GM19452 (cell line): ENCODE measurements at regions not wholly inside any gene's neighbourhood (a gene's known extent, or its start where the extent isn't known, plus 50 kb on each side); places are given as distances from the start of the nearest gene placed in this dataset.

Source experiments
- ATAC-seq: cut with Tn5 transposase; IDR thresholded peaks from one replicate; pipeline ENCODE4 v1.9.1; 2021; ENCODE audit not compliant: unreplicated experiment

GRCh38 chr10:24104895-24105294 lies 104.0 kb upstream of the KIAA1217 start:
- ATAC-seq: no peak

DNA sequence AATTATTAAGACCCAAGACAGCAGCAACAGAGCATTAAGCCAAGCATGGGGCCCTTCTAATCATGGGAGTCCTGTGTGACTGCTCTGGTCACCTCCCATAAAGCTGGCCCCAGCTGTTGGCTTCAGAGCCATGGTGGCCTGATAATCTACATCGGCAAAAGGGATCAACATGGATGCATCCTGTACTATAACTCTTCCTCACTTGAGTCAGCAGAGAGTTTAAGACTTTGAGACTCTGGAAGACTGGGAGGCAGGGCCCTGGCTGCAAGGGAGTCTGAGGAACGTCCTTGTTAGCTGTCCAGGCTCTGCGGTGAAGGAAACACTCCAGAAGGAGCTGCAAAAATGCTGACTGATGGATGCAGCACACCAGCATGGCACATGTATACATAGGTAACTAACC lies 95.0 kb upstream of the KIAA1217 start:
- no peak for ATAC-seq

- no peak for ATAC-seq
Observed at GRCh38 chr10:24114556-24114955, 94.4 kb upstream of the KIAA1217 start.

DNA sequence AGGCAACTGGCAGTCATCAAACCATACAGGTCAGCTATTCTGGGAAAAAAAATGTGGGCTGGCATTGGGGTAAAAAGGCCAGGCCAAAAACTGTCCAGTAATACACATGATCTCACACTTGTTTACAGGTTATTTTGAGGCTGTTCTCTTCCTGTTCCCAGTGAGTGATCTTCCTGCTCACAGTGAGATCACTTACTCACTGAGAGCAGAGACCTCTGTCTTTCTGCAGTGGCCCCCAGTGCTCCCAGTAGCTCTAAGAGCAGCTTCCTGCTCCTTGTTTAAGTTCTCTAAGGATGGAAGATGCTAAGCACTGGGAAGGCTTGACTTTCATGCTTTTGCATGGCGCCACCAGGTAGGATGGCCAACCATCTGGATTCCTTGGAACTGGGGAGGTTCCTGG lies 93.5 kb upstream of the KIAA1217 start:
- ATAC-seq: no peak

DNA sequence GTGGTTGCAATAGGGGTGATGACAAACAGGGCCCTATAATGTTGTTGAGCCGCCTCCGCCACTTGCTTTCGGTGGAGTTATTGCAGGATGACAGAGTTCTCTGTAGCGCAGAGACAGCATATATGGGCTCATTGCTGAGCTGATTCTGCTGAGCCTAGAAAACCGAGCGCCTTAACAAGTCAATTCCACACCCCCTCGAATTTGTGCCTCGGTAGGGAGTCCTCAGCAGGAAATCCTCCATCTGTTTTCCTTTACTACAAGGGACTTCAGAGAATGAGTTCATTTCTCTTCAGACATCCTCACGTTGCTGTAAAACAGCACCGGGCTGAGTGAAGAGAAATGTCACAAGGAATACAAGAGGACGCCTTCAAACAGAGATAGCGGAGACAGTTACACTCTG lies 90.7 kb upstream of the KIAA1217 start:
- ATAC-seq: no peak

- ATAC-seq: no peak
Observed at GRCh38 chr10:24119896-24120295, 89.0 kb upstream of the KIAA1217 start.

DNA sequence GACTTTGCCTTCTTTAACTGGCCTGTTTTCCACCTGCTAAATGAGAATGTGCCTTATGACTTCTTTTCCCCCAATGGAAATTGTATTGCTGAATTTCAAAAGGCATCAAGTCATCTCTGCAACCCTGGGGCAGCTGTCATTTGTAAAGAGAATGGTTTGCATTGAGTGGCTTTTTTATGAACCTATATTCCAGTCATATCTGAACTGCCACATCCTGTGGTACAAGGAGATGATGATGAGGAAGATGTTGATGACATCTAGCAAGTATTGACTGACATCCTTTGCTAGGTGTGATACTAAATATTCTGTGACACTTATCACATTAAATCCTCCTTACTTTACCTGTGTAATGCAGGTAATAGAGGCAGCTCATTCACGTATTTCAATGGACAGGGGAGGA lies 88.3 kb upstream of the KIAA1217 start:
- no peak for ATAC-seq

- ATAC-seq: no peak
Observed at GRCh38 chr10:24127516-24127915, 81.4 kb upstream of the KIAA1217 start.

DNA sequence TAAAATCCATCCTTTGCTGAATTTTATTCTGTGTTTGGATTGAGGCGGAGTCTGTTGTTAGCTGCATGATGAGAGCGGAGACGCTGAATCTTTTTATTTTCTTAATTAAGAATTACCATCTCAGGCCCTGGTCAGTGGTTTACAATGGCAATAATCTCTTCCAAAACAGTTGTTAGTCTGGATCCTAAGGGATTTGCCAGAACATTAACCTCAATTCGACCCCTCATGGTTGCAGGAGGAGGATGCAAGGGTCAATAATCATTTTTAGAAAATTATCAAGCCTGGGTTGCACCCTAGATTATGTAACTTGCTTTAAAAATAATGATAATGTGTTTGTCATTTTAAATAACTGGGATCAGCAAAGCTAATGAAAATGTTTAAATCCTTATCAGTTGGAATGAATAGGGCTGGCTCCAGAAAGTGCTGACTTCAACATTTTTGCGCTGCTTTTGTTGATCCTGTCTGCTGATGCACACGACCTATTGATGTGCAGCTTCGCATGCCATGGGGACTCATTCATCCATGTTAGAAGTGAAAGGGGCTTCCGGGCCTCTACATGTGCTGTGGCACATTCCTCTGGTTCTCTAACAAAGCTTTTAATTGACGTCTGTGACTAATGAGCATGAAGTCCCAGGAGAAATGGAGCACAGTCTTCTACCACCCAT lies 80.7 kb upstream of the KIAA1217 start:
- ATAC-seq: no peak

DNA sequence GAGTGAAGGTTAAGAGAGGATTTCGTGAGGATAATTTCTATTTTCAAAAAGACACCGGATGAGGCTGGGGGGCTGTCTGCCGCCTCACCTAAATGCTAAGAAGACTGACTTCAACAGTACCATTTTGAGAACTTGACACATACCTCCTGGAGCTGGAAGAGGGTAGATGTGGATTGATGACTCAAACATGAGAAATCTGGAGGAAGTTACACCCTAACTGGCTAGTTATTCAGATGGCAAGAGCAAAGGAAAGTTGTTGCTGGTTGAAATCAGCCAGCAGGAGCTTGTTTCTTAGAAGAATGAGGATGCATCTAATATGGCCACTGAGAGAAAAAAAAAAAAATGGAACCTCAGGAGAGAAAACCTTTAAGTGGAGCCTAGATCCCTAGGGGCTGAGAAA lies 76.2 kb upstream of the KIAA1217 start:
- ATAC-seq: no peak

DNA sequence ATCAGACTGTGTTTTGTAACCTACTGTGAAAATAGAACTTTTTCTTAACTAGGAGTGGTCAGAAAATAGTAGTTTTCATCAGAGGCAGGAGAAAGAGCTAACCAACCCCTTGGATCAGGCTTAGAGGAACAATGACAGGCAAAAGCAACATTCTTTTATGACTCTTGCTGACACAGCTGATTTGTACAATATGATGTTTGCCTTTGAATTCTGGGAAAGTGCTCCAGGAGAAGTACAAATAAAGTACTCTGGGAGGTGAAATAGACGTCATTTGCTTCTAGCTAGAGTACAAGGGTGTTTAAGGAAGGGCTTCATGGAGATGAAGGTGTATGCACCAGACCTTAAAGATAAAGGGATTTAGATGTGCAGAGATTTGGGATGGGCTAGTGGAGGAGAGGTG lies 75.1 kb upstream of the KIAA1217 start:
- no peak for ATAC-seq

DNA sequence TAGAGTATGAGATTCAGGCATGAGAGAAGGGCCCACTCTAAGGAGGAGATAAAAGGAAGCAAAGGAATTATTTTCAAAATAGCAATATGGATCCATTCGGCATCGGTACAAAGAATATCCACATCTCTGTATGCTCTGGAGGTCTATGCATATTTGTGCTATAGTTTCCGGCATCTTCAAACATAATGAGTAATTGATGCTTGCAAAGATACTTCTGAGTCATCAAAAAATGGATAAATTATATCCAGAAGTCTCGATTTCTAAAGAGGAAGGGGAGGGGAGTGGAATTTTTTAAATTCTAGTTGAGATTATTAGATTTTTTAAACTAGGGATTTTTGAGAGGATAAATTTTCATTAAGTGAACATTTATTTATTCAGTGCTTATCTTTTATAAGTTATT lies 72.9 kb upstream of the KIAA1217 start:
- no peak for ATAC-seq

DNA sequence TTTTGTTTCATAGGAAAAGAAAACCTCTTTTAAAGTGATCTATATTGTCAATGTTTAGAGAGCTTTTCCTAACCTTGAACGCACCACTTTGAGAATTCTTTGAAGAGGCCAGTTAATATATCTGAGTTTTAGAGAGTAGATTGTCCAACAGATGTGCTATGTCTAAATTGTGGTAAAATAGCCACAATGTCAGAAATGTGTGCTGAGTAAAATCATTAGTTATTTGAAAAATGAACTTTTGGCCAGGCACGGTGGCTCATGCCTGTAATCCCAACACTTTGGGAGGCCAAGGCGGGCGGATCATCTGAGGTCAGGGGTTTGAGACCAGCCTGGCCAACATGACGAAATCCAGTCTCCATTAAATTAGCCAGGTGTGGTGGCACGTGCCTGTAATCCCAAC lies 61.6 kb upstream of the KIAA1217 start:
- ATAC-seq: no peak

DNA sequence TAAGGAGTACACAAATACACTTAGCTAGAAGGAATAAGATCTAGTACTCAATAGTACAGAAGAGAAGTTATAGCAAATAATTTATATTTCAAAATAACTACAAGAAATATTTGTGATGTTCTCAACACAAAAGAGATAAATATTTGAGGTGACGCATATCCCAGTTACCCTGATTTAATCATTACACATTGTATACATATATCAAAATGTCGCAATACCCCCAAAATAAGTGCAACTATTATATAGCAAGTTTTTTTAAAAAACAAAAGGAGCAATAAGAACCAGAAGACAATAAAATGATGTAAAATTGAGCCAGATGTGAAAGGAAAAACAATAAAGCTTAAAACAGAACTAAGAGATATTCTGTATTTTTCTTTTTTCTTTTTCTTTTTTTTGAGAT lies 59.3 kb upstream of the KIAA1217 start:
- ATAC-seq: no peak

DNA sequence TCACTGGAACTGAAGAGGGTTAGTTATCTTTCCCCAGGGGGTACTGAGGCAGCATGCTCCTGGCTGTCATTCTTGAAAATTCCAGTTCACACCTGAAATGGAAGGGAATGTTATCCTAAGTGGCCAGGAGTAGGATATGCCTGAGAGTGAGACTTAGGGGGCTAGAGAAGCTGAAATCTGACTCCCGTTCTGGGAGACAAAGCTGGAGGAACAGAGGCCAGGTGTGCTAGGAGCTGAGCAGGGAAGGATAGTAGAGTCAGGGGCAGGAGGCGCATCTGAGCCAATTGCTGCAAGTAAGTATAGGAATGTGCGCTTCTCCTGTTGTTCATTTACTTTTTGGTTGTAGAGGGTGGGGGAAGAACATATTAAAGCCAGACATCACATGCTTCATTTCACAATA lies 58.1 kb upstream of the KIAA1217 start:
- no peak for ATAC-seq

GRCh38 chr10:24152270-24152669 lies 56.7 kb upstream of the KIAA1217 start:
- ATAC-seq: no peak

GRCh38 chr10:24153031-24153430 lies 55.9 kb upstream of the KIAA1217 start:
- ATAC-seq: no peak

- no peak for ATAC-seq
Observed at GRCh38 chr10:24153537-24153936, 55.4 kb upstream of the KIAA1217 start.

GRCh38 chr10:24156686-24157085 lies 52.3 kb upstream of the KIAA1217 start:
- ATAC-seq: no peak

- ATAC-seq: no peak
Observed at GRCh38 chr10:24157567-24157966, 51.4 kb upstream of the KIAA1217 start.
